ENCODE measurements at regions not wholly inside any gene's neighbourhood (a gene's known extent, or its start where the extent isn't known, plus 50 kb on each side); places are given as distances from the start of the nearest gene placed in this dataset.
"Not testable (repeated sequence)": the region's sequence is repeated elsewhere in the genome, so short reads cannot be mapped to it uniquely, and the experiment has no call there.

DNA sequence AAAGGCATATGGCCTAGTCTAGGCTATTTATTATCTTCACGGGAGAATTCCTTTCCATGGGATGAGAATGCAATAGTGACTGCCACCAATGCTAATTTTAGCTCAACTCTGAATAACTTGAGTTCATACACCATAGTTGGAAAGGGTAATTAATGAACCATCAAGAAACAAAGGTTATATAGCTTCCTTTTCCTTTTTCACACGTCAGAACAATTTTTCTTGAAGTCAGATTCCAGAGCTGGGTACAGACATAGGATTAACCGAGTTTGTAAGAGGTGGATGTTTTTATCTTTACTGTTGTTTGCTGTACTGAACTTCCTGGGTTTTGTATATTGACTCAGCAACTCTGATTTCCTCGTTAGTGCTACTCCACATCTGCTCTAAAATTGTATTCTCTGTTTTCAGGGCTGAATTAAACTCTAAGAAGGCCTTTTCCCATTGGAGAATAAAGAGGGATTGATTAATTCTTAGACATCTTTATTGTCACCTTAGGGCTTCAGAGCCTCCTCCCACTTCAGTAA, 262.0 kb downstream of the NUF2 start:
- no peak for FAIRE-seq

GRCh38 chr1:163585796-163586195, 264.0 kb downstream of the NUF2 start:
- FAIRE-seq, result no peak

GRCh38 chr1:163588796-163589195, 267.0 kb downstream of the NUF2 start:
- FAIRE-seq, result no peak

DNA sequence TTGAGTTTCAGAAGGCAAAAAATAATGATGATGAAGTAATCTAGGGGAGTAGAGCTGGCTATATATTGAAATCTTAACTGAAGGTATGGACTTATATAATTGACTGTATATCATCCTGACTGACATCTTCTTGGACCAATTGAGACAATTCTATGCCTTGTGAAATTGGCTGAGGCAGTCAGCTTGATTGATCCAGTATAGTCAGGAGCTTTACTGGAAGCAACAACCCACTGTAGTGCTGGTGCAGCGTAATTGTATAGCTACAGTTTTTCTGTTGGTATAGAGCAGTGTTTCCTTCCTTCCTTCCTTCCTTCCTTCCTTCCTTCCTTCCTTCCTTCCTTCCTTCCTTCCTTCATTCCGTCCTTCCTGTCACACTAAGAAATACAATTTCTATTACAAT, 268.0 kb downstream of the NUF2 start:
- no peak for FAIRE-seq

- not testable (repeated sequence) for FAIRE-seq
Measured at GRCh38 chr1:163591131-163591530, 269.4 kb downstream of the NUF2 start.

DNA sequence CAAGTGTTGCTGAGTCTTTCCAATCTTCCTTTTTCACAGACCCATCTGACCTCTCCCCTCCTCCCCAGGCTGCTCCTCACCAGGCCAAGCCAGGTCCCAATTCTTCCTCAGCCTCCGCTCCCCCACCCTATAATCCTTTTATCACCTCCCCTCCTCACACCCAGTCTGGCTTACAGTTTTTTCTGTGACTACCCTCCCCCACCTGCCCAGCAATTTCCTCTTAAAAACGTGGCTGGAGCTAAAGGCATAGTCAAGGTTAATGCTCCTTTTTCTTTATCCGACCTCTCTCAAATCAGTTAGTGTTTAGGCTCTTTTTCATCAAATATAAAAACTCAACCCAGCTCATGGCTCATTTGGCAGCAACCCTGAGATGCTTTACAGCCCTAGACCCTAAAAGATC, 270.9 kb downstream of the NUF2 start:
- not testable (repeated sequence) for FAIRE-seq

GRCh38 chr1:163596106-163596505, 274.4 kb downstream of the NUF2 start:
- not testable (repeated sequence) for FAIRE-seq

- no peak for FAIRE-seq
Measured at GRCh38 chr1:163596541-163597258, 274.9 kb downstream of the NUF2 start.

DNA sequence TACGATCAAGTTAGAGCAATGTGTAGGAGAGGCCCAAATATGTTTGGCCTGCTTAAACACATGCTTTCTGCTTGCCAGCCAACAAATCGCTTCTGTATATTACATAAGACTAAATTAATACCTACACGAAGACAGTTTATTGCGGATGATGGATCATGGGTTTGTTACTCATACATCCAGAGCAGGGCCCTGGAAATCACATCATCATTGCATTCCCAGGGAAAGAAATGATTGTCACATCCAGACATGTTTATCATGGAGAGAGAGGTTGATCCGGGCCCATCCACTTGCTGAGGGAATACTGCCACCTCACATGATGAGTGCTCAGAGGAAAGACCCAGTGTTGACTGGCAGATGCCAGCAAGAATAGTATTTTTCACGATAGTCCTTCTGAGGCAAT, 282.6 kb downstream of the NUF2 start:
- FAIRE-seq, result no peak

DNA sequence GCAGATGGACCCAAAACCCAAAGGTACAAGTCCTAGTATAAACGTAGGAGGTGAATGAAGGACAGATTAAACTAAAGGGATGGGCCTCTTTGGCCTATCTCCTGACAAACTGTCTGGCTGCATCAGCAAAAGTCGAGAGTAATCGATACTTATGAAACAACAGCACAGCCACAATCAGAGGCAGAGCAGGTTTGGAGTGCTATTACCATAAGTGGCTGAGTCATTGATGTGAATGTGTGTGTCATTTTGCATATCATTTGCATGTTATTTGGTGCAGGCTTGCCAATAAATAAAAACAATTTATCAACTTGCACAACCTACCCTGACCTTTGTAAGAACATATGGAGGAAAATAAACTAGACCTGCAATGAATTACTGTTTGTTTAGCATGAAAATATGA, 283.1 kb downstream of the NUF2 start:
- no peak for FAIRE-seq

DNA sequence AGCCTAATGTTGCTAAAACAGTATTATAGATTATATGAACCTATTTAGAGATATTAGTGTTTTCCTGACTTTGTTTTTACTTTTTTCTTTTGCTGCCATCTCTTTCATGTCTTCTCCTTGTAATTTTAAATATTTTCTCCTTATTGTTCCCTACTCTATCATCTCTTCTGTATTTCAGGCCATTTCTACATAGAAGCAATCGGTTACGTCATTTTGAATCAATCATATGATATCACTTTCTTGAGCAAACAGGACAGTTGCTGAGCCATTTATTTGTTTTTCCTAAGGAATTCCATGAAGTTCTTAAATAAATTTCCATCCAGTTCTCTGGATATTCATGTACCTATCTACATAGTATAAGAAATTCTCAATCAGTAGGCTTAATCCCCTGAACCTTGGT, 287.2 kb downstream of the NUF2 start:
- no peak for FAIRE-seq

GRCh38 chr1:163609858-163610257, 288.1 kb downstream of the NUF2 start:
- no peak for FAIRE-seq

GRCh38 chr1:163610486-163610885, 288.7 kb downstream of the NUF2 start:
- FAIRE-seq, result no peak

GRCh38 chr1:163614361-163614760, 292.6 kb downstream of the NUF2 start:
- FAIRE-seq, result no peak

DNA sequence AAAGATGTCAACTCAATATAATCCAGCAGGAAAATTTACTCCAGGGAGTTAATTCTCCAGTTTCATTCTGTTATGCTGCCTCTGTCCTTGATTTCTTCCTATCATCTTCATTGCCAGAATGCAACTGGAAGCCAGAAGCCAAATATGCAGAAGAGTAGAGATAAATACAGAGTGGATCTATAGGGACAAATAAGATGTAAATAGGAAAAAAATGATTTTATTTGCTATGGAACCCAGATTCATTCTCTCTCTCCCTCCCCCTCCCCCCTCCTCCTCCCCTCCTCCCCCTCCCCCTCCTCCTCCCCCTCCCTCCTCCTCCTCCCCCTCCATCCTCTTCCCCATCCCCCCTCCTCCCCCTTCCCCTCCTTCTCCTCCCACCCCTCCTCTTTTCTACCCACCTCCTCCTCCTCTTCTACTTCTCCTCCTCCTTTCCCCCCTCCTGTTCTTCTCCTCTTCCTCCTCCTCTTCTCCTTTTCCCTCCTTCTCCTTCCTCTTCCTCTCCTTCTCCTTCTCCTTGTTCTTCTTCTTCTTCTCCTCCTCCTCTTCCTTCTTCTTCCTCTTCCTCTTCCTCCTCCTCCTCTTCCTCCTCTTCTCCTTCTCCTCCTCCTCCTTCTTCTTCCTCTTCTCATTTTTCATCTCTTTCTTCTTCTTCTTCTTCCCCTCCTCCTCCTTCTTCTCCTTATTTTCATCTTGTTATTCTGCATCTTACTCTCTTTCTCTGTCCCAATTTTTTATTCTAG, 306.4 kb downstream of the NUF2 start:
- FAIRE-seq, result no peak

DNA sequence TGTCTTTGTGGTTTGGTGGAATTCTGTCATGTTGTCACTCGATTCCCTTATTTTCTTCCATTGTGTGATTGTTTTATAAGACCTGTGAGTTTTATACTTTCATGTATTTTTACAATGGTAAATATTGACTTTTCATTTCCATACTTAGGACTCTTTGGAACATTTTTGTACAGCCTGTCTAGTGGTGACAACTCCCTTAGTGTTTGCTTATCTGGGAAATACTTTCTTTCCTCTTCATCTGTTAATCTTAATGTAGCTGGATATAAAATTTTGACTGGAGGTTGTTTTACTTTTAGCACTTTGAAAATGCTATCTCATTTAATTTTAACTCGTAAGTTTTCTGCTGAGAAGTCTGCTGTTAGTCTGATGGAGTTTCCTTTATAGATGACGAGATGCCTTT, 310.5 kb downstream of the NUF2 start:
- FAIRE-seq, result no peak

DNA sequence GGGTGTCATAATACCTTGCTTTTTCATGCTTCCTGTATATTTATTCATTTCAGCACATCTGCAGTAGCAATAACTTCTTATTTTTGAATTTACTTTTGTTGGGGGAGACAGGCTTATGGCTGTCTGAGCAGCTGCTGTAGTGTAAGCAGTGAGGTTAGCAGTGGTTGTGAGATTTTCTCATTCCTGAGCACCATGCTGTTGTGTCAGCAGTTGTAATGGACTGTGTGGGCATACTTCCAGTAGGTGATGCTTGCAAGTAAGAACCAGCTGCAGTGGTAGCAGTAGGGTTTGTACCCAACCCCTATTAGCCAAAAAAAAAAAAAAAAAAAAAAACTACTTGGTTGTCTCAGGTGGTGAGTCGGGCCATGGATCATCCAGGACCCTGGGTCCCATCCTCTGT, 311.6 kb downstream of the NUF2 start:
- no peak for FAIRE-seq

DNA sequence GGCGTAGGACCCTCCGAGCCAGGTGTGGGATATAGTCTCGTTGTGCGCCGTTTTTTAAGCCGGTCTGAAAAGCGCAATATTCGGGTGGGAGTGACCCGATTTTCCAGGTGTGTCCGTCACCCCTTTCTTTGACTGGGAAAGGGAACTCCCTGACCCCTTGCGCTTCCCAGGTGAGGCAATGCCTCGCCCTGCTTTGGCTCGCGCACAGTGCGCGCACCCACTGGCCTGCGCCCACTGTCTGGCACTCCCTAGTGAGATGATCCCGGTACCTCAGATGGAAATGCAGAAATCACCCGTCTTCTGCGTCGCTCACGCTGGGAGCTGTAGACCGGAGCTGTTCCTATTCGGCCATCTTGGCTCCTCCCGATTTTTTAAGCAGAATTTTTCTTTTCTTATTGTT, 323.9 kb downstream of the NUF2 start:
- FAIRE-seq, result not testable (repeated sequence)

DNA sequence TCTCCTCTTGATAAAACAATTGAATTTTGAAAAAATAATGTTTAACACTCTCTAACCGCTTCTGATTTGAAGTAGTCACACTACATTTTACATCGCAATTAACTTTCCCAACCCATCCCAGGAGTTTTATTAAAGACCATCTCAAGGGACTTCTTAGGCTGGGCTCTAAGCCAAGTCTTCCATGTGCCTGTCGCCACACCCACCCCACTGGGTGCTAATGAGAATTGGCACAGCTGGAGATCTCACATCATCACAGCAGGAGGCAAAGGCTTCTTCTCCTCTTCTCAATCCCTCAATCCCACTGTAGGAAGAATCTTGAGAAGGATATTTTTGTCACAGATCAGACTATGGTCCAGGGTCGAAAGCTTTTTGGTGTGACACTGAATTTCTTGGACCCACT, 328.9 kb downstream of the NUF2 start:
- FAIRE-seq, result no peak

DNA sequence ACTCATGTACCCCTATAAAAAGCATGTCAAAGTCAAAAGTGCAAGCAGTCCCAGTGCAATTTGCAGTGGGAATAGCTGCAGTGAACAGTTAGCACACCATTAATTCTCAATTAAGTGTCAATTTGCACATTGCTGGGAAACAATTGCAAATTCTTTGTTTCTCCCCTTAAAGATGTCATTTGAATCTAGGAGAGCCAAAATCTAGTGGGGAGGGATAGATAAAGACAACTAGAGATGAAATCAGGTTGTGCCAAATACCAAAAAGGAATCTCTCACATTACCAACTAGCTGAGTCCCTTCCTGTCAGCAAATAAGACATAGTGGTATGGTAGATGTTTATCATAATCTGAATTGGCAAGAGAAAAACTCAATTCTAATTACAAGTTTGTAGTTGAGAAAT, 330.7 kb downstream of the NUF2 start:
- no peak for FAIRE-seq

GRCh38 chr1:163655565-163655964, 333.8 kb downstream of the NUF2 start:
- FAIRE-seq, result no peak

GRCh38 chr1:163656095-163656759, 334.5 kb downstream of the NUF2 start:
- FAIRE-seq, result no peak

DNA sequence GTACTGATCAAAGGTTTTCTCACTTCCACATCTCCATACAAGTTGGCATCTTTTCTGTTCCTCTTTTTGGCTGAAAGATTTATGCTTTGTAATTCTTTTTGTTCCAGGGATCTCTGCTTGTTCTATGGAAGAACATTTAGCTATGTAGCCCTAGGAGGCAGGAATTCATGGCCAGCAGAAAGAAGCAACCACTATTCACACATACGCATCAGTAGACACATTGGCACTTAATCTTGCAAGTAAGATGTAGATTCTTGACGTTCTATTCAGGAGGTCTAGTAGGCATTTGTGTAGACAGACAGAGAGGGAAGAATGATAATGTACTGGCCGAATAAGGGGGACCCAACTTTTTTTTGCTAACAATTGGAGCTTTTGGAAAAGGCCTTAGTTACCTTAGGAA, 336.0 kb downstream of the NUF2 start:
- FAIRE-seq, result no peak

DNA sequence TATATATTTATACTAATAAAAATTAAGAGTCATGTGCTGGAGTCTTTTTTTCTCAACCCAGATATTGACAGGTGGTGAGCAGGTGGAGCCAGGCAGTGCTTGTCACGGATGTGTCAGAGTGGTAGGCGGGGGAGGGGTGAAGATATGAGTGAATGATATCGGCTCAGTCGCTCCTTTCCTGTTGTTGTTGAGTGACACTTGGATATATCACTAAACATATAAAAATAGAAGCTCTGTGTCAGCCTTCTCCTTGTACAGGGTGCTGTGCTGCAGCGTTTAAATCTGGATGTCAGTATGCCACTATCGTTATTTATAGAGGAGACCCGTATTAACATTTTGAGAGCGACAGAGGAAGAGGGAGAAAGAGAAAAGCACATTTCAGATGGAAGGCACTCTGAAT, 339.6 kb downstream of the NUF2 start:
- no peak for FAIRE-seq

Measured in colon (tissue), 2 donors.